DOHH2 (cell line): ENCODE measurements at regions not wholly inside any gene's neighbourhood (a gene's known extent, or its start where the extent isn't known, plus 50 kb on each side); places are given as distances from the start of the nearest gene placed in this dataset.

Experiments used
- EZH2phosphoT487 ChIP-seq: fragments of 200-600 bp; sonication (generic); IDR thresholded peaks from 2 replicates; pipeline ENCODE4 v1.6.1; 2017; ENCODE audit warnings: borderline replicate concordance, mild to moderate bottlenecking, antibody characterized with exemption, low read length, moderate library complexity, mixed read lengths
- TF ChIP-seq, protein P1 (sequence below): fragments of 200-600 bp; sonication (generic); IDR thresholded peaks from one replicate; pipeline ENCODE4 v1.5.1; 2014; ENCODE audit warnings: antibody characterized with exemption, mild to moderate bottlenecking, low read depth, low read length; ENCODE audit not compliant: poor library complexity, severe bottlenecking

DNA sequence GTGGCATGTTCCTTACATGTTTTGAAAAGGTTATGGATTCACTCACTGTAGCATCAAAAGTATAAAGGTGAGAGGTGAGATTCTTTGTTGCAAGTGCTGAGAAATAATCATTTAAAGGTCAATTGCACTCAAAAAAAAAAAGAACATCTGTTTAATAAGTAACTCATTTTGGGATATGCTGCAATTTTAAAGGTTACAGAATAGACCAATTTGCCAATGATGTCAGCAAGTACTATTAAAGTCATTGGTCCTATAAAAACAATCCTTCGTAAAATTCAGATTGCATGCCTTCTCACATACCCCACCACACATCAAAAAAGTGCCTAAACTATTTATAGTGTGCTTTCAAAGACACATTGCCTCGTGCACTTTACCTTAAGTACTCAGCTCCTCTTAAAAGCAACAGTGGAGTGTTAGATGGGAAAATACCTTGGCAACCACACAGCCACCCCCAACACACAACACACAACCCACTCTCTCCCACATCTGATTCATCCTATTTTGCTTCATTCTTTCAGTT lies 218.2 kb upstream of the ADGRL2 start:
- TF ChIP-seq, protein P1, sequence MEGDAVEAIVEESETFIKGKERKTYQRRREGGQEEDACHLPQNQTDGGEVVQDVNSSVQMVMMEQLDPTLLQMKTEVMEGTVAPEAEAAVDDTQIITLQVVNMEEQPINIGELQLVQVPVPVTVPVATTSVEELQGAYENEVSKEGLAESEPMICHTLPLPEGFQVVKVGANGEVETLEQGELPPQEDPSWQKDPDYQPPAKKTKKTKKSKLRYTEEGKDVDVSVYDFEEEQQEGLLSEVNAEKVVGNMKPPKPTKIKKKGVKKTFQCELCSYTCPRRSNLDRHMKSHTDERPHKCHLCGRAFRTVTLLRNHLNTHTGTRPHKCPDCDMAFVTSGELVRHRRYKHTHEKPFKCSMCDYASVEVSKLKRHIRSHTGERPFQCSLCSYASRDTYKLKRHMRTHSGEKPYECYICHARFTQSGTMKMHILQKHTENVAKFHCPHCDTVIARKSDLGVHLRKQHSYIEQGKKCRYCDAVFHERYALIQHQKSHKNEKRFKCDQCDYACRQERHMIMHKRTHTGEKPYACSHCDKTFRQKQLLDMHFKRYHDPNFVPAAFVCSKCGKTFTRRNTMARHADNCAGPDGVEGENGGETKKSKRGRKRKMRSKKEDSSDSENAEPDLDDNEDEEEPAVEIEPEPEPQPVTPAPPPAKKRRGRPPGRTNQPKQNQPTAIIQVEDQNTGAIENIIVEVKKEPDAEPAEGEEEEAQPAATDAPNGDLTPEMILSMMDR = no peak
- no peak for TF ChIP-seq EZH2phosphoT487
